Adrenal gland (tissue), 5 donors: ENCODE measurements at regions not wholly inside any gene's neighbourhood (a gene's known extent, or its start where the extent isn't known, plus 50 kb on each side); places are given as distances from the start of the nearest gene placed in this dataset.

ENCODE experiments used
- POLR2A ChIP-seq, 2 donors: fragments of 450-650 bp; IDR thresholded peaks; one replicate each; pipeline ENCODE4 v1.6.1; 2017; ENCODE audit warnings: antibody characterized with exemption in 2 of 2, mild to moderate bottlenecking in 2 of 2, moderate library complexity in 1 of 2
- TF ChIP-seq, protein P1 (sequence below), 6 experiments: fragments of 450-650 bp in 4 of 6; fragments of 200-600 bp in 2 of 6; sonication (generic) in 1 of 6; IDR thresholded peaks; 1 replicate in 5 of 6; 2 replicates in 1 of 6; pipeline versions ENCODE4 v1.5.1 to v1.8.0; 2016 to 2021; ENCODE audit warnings: antibody characterized with exemption in 6 of 6, mild to moderate bottlenecking in 2 of 6, moderate library complexity in 1 of 6
- donor health status: DM: no; HTN: no; CAD: no.

- TF ChIP-seq, protein P1, sequence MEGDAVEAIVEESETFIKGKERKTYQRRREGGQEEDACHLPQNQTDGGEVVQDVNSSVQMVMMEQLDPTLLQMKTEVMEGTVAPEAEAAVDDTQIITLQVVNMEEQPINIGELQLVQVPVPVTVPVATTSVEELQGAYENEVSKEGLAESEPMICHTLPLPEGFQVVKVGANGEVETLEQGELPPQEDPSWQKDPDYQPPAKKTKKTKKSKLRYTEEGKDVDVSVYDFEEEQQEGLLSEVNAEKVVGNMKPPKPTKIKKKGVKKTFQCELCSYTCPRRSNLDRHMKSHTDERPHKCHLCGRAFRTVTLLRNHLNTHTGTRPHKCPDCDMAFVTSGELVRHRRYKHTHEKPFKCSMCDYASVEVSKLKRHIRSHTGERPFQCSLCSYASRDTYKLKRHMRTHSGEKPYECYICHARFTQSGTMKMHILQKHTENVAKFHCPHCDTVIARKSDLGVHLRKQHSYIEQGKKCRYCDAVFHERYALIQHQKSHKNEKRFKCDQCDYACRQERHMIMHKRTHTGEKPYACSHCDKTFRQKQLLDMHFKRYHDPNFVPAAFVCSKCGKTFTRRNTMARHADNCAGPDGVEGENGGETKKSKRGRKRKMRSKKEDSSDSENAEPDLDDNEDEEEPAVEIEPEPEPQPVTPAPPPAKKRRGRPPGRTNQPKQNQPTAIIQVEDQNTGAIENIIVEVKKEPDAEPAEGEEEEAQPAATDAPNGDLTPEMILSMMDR (IDR thresholded peaks at IDR 0.05) = no peak
- TF ChIP-seq POLR2A (IDR thresholded peaks at IDR 0.05) = no peak
Observed at GRCh38 chr4:171162478-171162877, 650.7 kb upstream of the GALNTL6 start.
